T follicular helper cell (primary cell): ENCODE measurements at regions not wholly inside any gene's neighbourhood (a gene's known extent, or its start where the extent isn't known, plus 50 kb on each side); places are given as distances from the start of the nearest gene placed in this dataset.
"Not testable (repeated sequence)": the region's sequence is repeated elsewhere in the genome, so short reads cannot be mapped to it uniquely, and the experiment has no call there.

ENCODE experiments used
- DNase-seq: peaks from one replicate; pipeline ENCODE4 v3.0.0-alpha.2; 2020; ENCODE audit warnings: low read depth

DNA sequence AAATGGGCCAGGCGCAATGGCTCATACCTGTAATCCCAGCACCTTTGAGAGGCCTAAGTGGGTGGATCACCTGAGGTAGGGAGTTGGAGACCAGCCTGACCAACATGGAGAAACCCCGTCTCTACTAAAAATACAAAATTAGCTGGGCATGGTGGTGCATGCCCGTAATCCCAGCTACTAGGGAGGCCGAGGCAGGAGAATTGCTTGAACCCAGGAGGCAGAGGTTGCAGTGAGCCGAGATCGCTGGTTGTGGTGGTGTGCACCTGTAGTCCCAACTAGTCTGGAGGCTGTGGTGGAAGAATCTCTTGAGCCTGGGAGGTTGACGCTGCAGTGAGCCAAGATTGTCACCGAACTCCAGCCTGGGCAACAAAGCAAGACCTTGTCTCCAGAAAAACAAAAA is 50.5 kb upstream of the ZNF217 start:
- not testable (repeated sequence) for DNase-seq
